SK-N-SH treated with all-trans-retinoic acid at 6 μM for 48 hours (cell line): ENCODE measurements at regions not wholly inside any gene's neighbourhood (a gene's known extent, or its start where the extent isn't known, plus 50 kb on each side); places are given as distances from the start of the nearest gene placed in this dataset.

ENCODE experiments used
- ARNTL ChIP-seq: fragments of 450-650 bp; formaldehyde crosslinking; IDR thresholded peaks from 2 replicates; pipeline ENCODE4 v1.5.0; 2020; ENCODE audit warnings: low read depth, mild to moderate bottlenecking, moderate library complexity, borderline replicate concordance
- CREB5 ChIP-seq: fragments of 250-450 bp; sonication (Bioruptor Pico); IDR thresholded peaks from 2 replicates; pipeline ENCODE4 v1.5.1; 2020; ENCODE audit warnings: low read depth, mild to moderate bottlenecking, moderate library complexity
- CSRNP3 ChIP-seq: fragments of 250-450 bp; sonication (Bioruptor Pico); IDR thresholded peaks from 2 replicates; pipeline ENCODE4 v1.5.1; 2021; ENCODE audit warnings: mild to moderate bottlenecking, moderate library complexity
- ESRRG ChIP-seq: fragments of 250-450 bp; sonication (Bioruptor Pico); IDR thresholded peaks from 2 replicates; pipeline ENCODE4 v1.6.1; 2021; ENCODE audit warnings: mild to moderate bottlenecking
- ISL1 ChIP-seq: fragments of 250-450 bp; sonication (Bioruptor Pico); IDR thresholded peaks from 2 replicates; pipeline ENCODE4 v2.1.2; 2022; ENCODE audit warnings: mild to moderate bottlenecking, moderate library complexity
- PATZ1 ChIP-seq: fragments of 250-450 bp; sonication (Bioruptor Pico); IDR thresholded peaks from 2 replicates; pipeline ENCODE4 v1.8.0; 2020; ENCODE audit warnings: mild to moderate bottlenecking, moderate library complexity, borderline replicate concordance
- RARB ChIP-seq: fragments of 250-450 bp; sonication (Bioruptor Pico); IDR thresholded peaks from 2 replicates; pipeline ENCODE4 v1.8.0; 2021; ENCODE audit warnings: mild to moderate bottlenecking, moderate library complexity
- SNAI2 ChIP-seq: fragments of 250-450 bp; sonication (Bioruptor Pico); IDR thresholded peaks from 2 replicates; pipeline ENCODE4 v1.5.0; 2020; ENCODE audit warnings: mild to moderate bottlenecking, moderate library complexity
- ZFP3 ChIP-seq: fragments of 250-450 bp; sonication (Bioruptor Pico); IDR thresholded peaks from 2 replicates; pipeline ENCODE4 v1.5.0; 2020; ENCODE audit warnings: mild to moderate bottlenecking, moderate library complexity
- ZFP30 ChIP-seq: fragments of 450-650 bp; formaldehyde crosslinking; IDR thresholded peaks from 2 replicates; pipeline ENCODE4 v1.5.0; 2022; ENCODE audit warnings: mild to moderate bottlenecking, moderate library complexity
- ZNF8 ChIP-seq: fragments of 450-650 bp; formaldehyde crosslinking; IDR thresholded peaks from 2 replicates; pipeline ENCODE4 v1.5.0; 2020; ENCODE audit warnings: mild to moderate bottlenecking, moderate library complexity

- TF ChIP-seq ESRRG (CRISPR knock-in tag) = no peak
- TF ChIP-seq ZFP3 (CRISPR knock-in tag) = no peak
- no peak for TF ChIP-seq ZNF8 (CRISPR knock-in tag)
- TF ChIP-seq SNAI2 = no peak
- no peak for TF ChIP-seq PATZ1 (CRISPR knock-in tag)
- no peak for TF ChIP-seq ISL1 (CRISPR knock-in tag)
- no peak for TF ChIP-seq CREB5
- TF ChIP-seq RARB (CRISPR knock-in tag) = no peak
- no peak for TF ChIP-seq ARNTL (CRISPR knock-in tag)
- no peak for TF ChIP-seq CSRNP3 (CRISPR knock-in tag)
- TF ChIP-seq ZFP30 (CRISPR knock-in tag) = no peak
These were observed 701.4 kb upstream of the NRSN1 start for GRCh38 chr6:23424584-23424983.
